IgD-negative memory B cell (primary cell): ENCODE measurements at regions not wholly inside any gene's neighbourhood (a gene's known extent, or its start where the extent isn't known, plus 50 kb on each side); places are given as distances from the start of the nearest gene placed in this dataset.

Source experiments
- H3K27ac Mint-ChIP-seq, 3 donors: one replicate each; pipeline ENCODE4 v1.8.0; 2020 to 2022; ENCODE audit warnings: mild to moderate bottlenecking in 3 of 3, mixed read lengths in 3 of 3, moderate library complexity in 1 of 3
- H3K27me3 Mint-ChIP-seq: one replicate; pipeline ENCODE4 v1.8.0; 2021; ENCODE audit warnings: mixed read lengths
- H3K36me3 Mint-ChIP-seq: one replicate; pipeline ENCODE4 v1.8.0; 2020; ENCODE audit warnings: mild to moderate bottlenecking, mixed read lengths
- H3K4me1 Mint-ChIP-seq, 3 donors: one replicate each; pipeline ENCODE4 v1.8.0; 2020 to 2022; ENCODE audit warnings: mixed read lengths in 3 of 3, mild to moderate bottlenecking in 1 of 3
- H3K4me3 Mint-ChIP-seq, 4 donors: one replicate each; pipeline ENCODE4 v1.8.0; 2020 to 2022; ENCODE audit warnings: mild to moderate bottlenecking in 4 of 4, mixed read lengths in 4 of 4, moderate library complexity in 3 of 4
- H3K9me3 Mint-ChIP-seq, 3 donors: one replicate each; pipeline ENCODE4 v1.8.0; 2020 to 2021; ENCODE audit warnings: mixed read lengths in 3 of 3, mild to moderate bottlenecking in 1 of 3

DNA sequence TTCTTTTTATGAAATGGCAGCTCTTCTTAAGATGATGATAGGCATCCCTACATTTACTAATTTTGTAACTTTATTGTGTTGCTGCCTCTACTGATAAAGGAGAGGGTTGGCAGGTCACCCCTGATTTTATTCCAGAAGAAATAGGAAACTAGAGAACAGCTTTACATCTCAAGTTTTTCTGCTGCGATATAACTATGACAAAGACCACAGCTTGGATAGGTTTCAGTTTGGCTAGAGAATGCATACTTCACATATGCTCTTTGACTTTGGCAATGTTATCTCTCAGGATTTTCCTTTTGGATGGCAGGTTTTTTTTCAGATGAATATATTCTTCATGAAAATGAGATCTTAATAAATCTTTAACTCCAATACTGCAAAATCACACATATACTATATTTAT, 395.3 kb upstream of the GOLIM4 start:
- Mint-ChIP-seq H3K4me3 (no peak overlapping the region), H3K9me3 (peaks cover 0 to 4% (median 3%) of the 10 kb centered on the region in 3 donors), H3K36me3 (no peaks in the 10 kb centered on the region), H3K27ac (no peak overlapping the region), H3K4me1 (no peaks in the 10 kb centered on the region), H3K27me3 (no peaks in the 10 kb centered on the region)

GRCh38 chr3:168489301-168489700, 393.6 kb upstream of the GOLIM4 start:
- no peaks in the 10 kb centered on the region for H3K4me1 Mint-ChIP-seq
- no peaks in the 10 kb centered on the region for H3K36me3 Mint-ChIP-seq
- H3K9me3 Mint-ChIP-seq: peaks cover 0 to 4% (median 2%) of the 10 kb centered on the region in 3 donors
- no peak overlapping the region for H3K4me3 Mint-ChIP-seq
- H3K27me3 Mint-ChIP-seq: no peaks in the 10 kb centered on the region
- H3K27ac Mint-ChIP-seq: no peak overlapping the region

- no peaks in the 10 kb centered on the region for H3K27me3 Mint-ChIP-seq
- H3K4me1 Mint-ChIP-seq: no peaks in the 10 kb centered on the region
- peaks cover 0 to 4% (median 0%) of the 10 kb centered on the region in 3 donors for H3K9me3 Mint-ChIP-seq
- H3K4me3 Mint-ChIP-seq: no peak overlapping the region
- no peak overlapping the region for H3K27ac Mint-ChIP-seq
- peaks cover 3% of the 10 kb centered on the region for H3K36me3 Mint-ChIP-seq
These were observed 390.2 kb upstream of the GOLIM4 start for GRCh38 chr3:168485936-168486335.

- Mint-ChIP-seq H3K4me3 (no peak overlapping the region), H3K4me1 (no peaks in the 10 kb centered on the region), H3K27ac (no peak overlapping the region), H3K36me3 (peaks cover 3% of the 10 kb centered on the region), H3K9me3 (no peaks in the 10 kb centered on the region), H3K27me3 (no peaks in the 10 kb centered on the region)
These were observed 380.7 kb upstream of the GOLIM4 start for GRCh38 chr3:168476360-168476980.

- Mint-ChIP-seq H3K36me3 (no peaks in the 10 kb centered on the region), H3K27me3 (no peaks in the 10 kb centered on the region), H3K4me1 (no peaks in the 10 kb centered on the region), H3K4me3 (no peak overlapping the region), H3K9me3 (no peaks in the 10 kb centered on the region), H3K27ac (no peak overlapping the region)
These were observed 380.0 kb upstream of the GOLIM4 start for GRCh38 chr3:168475704-168476103.

GRCh38 chr3:168473334-168473890, 377.7 kb upstream of the GOLIM4 start:
- no peak overlapping the region for H3K27ac Mint-ChIP-seq
- H3K9me3 Mint-ChIP-seq: no peaks in the 10 kb centered on the region
- H3K27me3 Mint-ChIP-seq: no peaks in the 10 kb centered on the region
- H3K4me1 Mint-ChIP-seq: no peaks in the 10 kb centered on the region
- no peak overlapping the region for H3K4me3 Mint-ChIP-seq
- no peaks in the 10 kb centered on the region for H3K36me3 Mint-ChIP-seq

- H3K27me3 Mint-ChIP-seq: no peaks in the 10 kb centered on the region
- H3K36me3 Mint-ChIP-seq: no peaks in the 10 kb centered on the region
- no peaks in the 10 kb centered on the region for H3K4me1 Mint-ChIP-seq
- no peaks in the 10 kb centered on the region for H3K9me3 Mint-ChIP-seq
- H3K4me3 Mint-ChIP-seq: no peak overlapping the region
- H3K27ac Mint-ChIP-seq: no peak overlapping the region
These were observed 377.1 kb upstream of the GOLIM4 start for GRCh38 chr3:168472783-168473182.

- H3K27ac Mint-ChIP-seq: no peak overlapping the region
- no peaks in the 10 kb centered on the region for H3K9me3 Mint-ChIP-seq
- H3K4me3 Mint-ChIP-seq: no peak overlapping the region
- H3K4me1 Mint-ChIP-seq: peaks cover 0 to 1% (median 0%) of the 10 kb centered on the region in 3 donors
- no peaks in the 10 kb centered on the region for H3K36me3 Mint-ChIP-seq
- H3K27me3 Mint-ChIP-seq: no peaks in the 10 kb centered on the region
These were observed 374.7 kb upstream of the GOLIM4 start for GRCh38 chr3:168470380-168470779.

DNA sequence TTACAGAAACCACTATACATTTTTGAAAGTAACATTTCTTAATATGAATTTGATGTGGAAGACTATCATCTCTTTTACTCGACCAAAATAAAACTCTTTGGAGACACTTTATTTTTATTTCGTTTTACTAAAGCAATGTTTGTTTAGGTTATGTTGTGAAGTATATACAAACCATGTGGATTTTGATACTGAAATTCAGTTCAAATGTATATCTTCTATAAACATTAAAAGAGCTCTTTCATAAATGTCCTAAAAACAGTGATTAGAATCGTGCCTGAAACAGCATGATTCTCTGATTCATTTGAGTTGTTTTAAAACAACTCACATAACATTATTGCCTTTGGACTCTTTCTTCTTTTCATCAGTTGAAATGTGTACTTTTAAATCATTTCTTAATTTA, 373.7 kb upstream of the GOLIM4 start:
- no peak overlapping the region for H3K27ac Mint-ChIP-seq
- H3K27me3 Mint-ChIP-seq: no peaks in the 10 kb centered on the region
- H3K4me3 Mint-ChIP-seq: no peak overlapping the region
- no peaks in the 10 kb centered on the region for H3K36me3 Mint-ChIP-seq
- H3K4me1 Mint-ChIP-seq: peaks cover 0 to 1% (median 0%) of the 10 kb centered on the region in 3 donors
- no peaks in the 10 kb centered on the region for H3K9me3 Mint-ChIP-seq

- Mint-ChIP-seq H3K9me3 (peaks cover 0 to 2% (median 0%) of the 10 kb centered on the region in 3 donors), H3K4me3 (peak overlapping the region in 1 of 4 donors; percentile 18), H3K4me1 (peaks cover 0 to 1% (median 0%) of the 10 kb centered on the region in 3 donors), H3K27ac (no peak overlapping the region), H3K36me3 (no peaks in the 10 kb centered on the region), H3K27me3 (no peaks in the 10 kb centered on the region)
These were observed 371.5 kb upstream of the GOLIM4 start for GRCh38 chr3:168467115-168467714.

DNA sequence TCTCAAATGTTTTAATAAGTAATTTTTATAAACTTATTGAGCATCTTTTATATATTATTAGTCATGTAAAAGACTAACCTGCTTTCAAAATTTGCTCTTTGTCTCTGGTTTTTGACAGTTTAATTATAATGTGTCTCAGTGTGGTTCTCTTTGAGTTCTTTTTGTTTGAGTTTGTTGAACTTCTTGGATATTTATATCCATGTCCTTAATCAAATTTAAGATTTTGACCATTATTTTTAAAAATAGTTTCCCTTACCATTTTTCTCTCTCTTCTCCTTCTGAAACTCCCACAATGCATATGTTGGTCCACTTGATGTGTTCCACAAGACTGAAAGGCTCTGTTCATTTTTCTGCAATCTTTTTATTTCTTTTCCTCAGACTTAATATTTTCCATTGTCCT, 366.1 kb upstream of the GOLIM4 start:
- Mint-ChIP-seq H3K27me3 (no peaks in the 10 kb centered on the region), H3K4me1 (no peaks in the 10 kb centered on the region), H3K36me3 (no peaks in the 10 kb centered on the region), H3K9me3 (peaks cover 2 to 4% (median 2%) of the 10 kb centered on the region in 3 donors), H3K4me3 (no peak overlapping the region), H3K27ac (no peak overlapping the region)

- H3K4me1 Mint-ChIP-seq: no peaks in the 10 kb centered on the region
- H3K4me3 Mint-ChIP-seq: no peak overlapping the region
- peaks cover 2 to 4% (median 2%) of the 10 kb centered on the region in 3 donors for H3K9me3 Mint-ChIP-seq
- no peak overlapping the region for H3K27ac Mint-ChIP-seq
- no peaks in the 10 kb centered on the region for H3K36me3 Mint-ChIP-seq
- H3K27me3 Mint-ChIP-seq: no peaks in the 10 kb centered on the region
These were observed 363.6 kb upstream of the GOLIM4 start for GRCh38 chr3:168459226-168459784.

DNA sequence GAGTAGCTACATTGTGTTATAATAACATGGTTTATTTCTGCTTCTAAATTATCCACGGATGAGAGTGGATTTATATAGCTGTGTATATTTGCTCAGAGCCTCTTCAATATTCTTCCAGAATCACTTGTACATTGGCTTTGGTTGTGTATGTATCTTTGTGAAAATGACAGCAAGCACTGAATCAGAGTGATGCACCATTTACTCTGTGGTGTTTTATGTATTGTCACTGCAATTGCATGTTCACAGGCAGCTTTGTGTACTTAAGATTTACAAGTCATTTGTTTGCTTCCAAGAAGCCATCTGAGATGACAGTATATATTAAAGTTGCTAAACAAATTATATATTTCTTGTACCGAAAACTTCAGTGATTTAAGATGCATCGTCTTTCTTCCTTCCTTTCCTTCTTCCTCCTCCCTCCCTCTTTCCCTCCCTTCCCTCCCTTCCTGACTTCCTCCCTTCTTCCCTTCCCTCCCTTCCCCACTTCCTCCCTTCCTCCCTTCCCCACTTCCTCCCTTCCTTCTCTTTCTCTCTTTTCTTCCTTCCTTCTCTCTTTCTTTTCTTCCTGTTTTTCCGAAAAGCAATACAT, 362.3 kb upstream of the GOLIM4 start:
- Mint-ChIP-seq H3K27ac (no peak overlapping the region), H3K36me3 (no peaks in the 10 kb centered on the region), H3K4me1 (no peaks in the 10 kb centered on the region), H3K9me3 (peaks cover 2 to 4% (median 2%) of the 10 kb centered on the region in 3 donors), H3K4me3 (no peak overlapping the region), H3K27me3 (no peaks in the 10 kb centered on the region)

GRCh38 chr3:168455814-168456213, 360.1 kb upstream of the GOLIM4 start:
- Mint-ChIP-seq H3K36me3 (no peaks in the 10 kb centered on the region), H3K4me1 (no peaks in the 10 kb centered on the region), H3K4me3 (no peak overlapping the region), H3K27me3 (no peaks in the 10 kb centered on the region), H3K9me3 (peaks cover 0 to 4% (median 0%) of the 10 kb centered on the region in 3 donors), H3K27ac (no peak overlapping the region)

GRCh38 chr3:168453623-168454022, 357.9 kb upstream of the GOLIM4 start:
- Mint-ChIP-seq H3K36me3 (no peaks in the 10 kb centered on the region), H3K9me3 (peaks cover 0 to 4% (median 0%) of the 10 kb centered on the region in 3 donors), H3K4me3 (no peak overlapping the region), H3K27ac (no peak overlapping the region), H3K27me3 (no peaks in the 10 kb centered on the region), H3K4me1 (no peaks in the 10 kb centered on the region)
